Endothelial cell of umbilical vein (primary cell): ENCODE measurements at regions not wholly inside any gene's neighbourhood (a gene's known extent, or its start where the extent isn't known, plus 50 kb on each side); places are given as distances from the start of the nearest gene placed in this dataset.

Experiments
- BruUV-seq: library from RNA; stranded (reverse); fragments of 400-500 nt; replicated peaks from 2 replicates; lab custom pipeline; 2021; lab: Mats Ljungman, UMichigan
- CTCF ChIA-PET: fragments of 300-600, 350-600 bp; sonication (Branson Sonifier 250); formaldehyde crosslinking; loops from one replicate; lab custom pipeline; 2021; ENCODE audit warnings: antibody characterized with exemption, inconsistent platforms; lab: Charles Lee
- POLR2A ChIA-PET: fragments of 300-600, 350-600 bp; sonication (Branson Sonifier 250); formaldehyde crosslinking; loops from one replicate; lab custom pipeline; 2021; ENCODE audit warnings: antibody characterized with exemption, inconsistent platforms; lab: Charles Lee
- DNase-seq: peaks from one replicate; pipeline ENCODE4 v3.0.0-alpha.2; 2011; ENCODE audit warnings: low read depth, low spot score
- FAIRE-seq: peaks from 2 replicates; lab custom pipeline; 2011; peaks lifted over from hg19 to GRCh38; lab: Jason Lieb, UNC
- H2AFZ ChIP-seq: 2 replicates; pipeline ENCODE4 v1.6.0; 2012; ENCODE audit warnings: low read depth, low read length, control low read depth, inconsistent platforms
- H3K27ac ChIP-seq: 2 replicates; pipeline ENCODE4 v1.5.1; 2011; ENCODE audit warnings: low read depth, mild to moderate bottlenecking, control low read depth, low read length, moderate library complexity; ENCODE audit not compliant: insufficient read depth
- H3K27me3 ChIP-seq, 2 experiments: 2 replicates each; pipeline versions ENCODE4 v1.6.0 to v1.6.1; 2011; ENCODE audit warnings: low read length in 2 of 2, mixed read lengths in 1 of 2; ENCODE audit not compliant: control insufficient read depth in 2 of 2, insufficient read depth in 2 of 2
- H3K36me3 ChIP-seq, 2 experiments: 2 replicates in 1 of 2; 3 replicates in 1 of 2; pipeline ENCODE4 v1.5.1; 2011; ENCODE audit warnings: low read length in 2 of 2, mild to moderate bottlenecking in 1 of 2, moderate library complexity in 1 of 2; ENCODE audit not compliant: control insufficient read depth in 2 of 2, insufficient read depth in 2 of 2; ENCODE audit errors: extremely low read depth in 1 of 2
- H3K4me1 ChIP-seq: 3 replicates; pipeline ENCODE4 v1.5.1; 2011; ENCODE audit warnings: mild to moderate bottlenecking, low read length; ENCODE audit not compliant: control insufficient read depth, insufficient read depth; ENCODE audit errors: extremely low read depth
- H3K4me2 ChIP-seq: 2 replicates; pipeline ENCODE4 v1.6.1; 2011; ENCODE audit warnings: low read length, control low read depth, mixed read lengths; ENCODE audit not compliant: insufficient read depth
- H3K4me3 ChIP-seq, 3 experiments: fragments of 200-600 bp in 1 of 3; sonication (generic), shearing (Covaris generic) in 1 of 3; replicated peaks in 1 of 3; 2 replicates each; pipeline ENCODE4 v1.5.1; 2011 to 2016; ENCODE audit warnings: control low read depth in 3 of 3, low read length in 3 of 3, mild to moderate bottlenecking in 2 of 3, inconsistent platforms in 1 of 3, low read depth in 1 of 3, moderate library complexity in 1 of 3; ENCODE audit not compliant: insufficient read depth in 1 of 3
- H3K79me2 ChIP-seq: 2 replicates; pipeline ENCODE4 v1.6.0; 2012; ENCODE audit warnings: low read length, inconsistent platforms; ENCODE audit not compliant: control insufficient read depth, insufficient read depth
- H3K9ac ChIP-seq: replicated peaks from 2 replicates; pipeline ENCODE3; 2011; ENCODE audit warnings: low read length, control low read depth; ENCODE audit not compliant: insufficient read depth; ENCODE audit errors: extremely low read depth
- H3K9me1 ChIP-seq: replicated peaks from 3 replicates; pipeline ENCODE4 v1.6.0; 2011; ENCODE audit warnings: mild to moderate bottlenecking, low read length; ENCODE audit not compliant: control insufficient read depth, insufficient read depth; ENCODE audit errors: extremely low read depth
- H3K9me3 ChIP-seq: replicated peaks from 2 replicates; pipeline ENCODE4 v1.5.1; 2012; ENCODE audit warnings: low read length, inconsistent platforms; ENCODE audit not compliant: control insufficient read depth, insufficient read depth
- H4K20me1 ChIP-seq: replicated peaks from 2 replicates; pipeline ENCODE3; 2011; ENCODE audit warnings: mild to moderate bottlenecking, low read length; ENCODE audit not compliant: control insufficient read depth, insufficient read depth; ENCODE audit errors: extremely low read depth
- CTCF ChIP-seq, 2 donors: IDR thresholded peaks; 1 replicate in 1 of 2; 2 replicates in 1 of 2; pipeline ENCODE4 v1.5.1; 2011; ENCODE audit warnings: low read length in 2 of 2, mild to moderate bottlenecking in 2 of 2, moderate library complexity in 2 of 2, control low read depth in 1 of 2, inconsistent platforms in 1 of 2, low read depth in 1 of 2; ENCODE audit not compliant: insufficient read depth in 1 of 2; ENCODE audit errors: extremely low read depth in 1 of 2
- EZH2 ChIP-seq: IDR thresholded peaks from 2 replicates; pipeline ENCODE4 v1.6.1; 2012; ENCODE audit warnings: borderline replicate concordance, low read depth, mild to moderate bottlenecking, moderate library complexity, low read length, inconsistent platforms; ENCODE audit not compliant: severe bottlenecking
- FOS ChIP-seq: IDR thresholded peaks from 2 replicates; pipeline ENCODE4 v1.6.1; 2011; ENCODE audit warnings: mild to moderate bottlenecking, low read length, moderate library complexity, borderline replicate concordance; ENCODE audit not compliant: insufficient read depth
- GATA2 ChIP-seq: IDR thresholded peaks from 2 replicates; pipeline ENCODE4 v1.7.0; 2011; ENCODE audit warnings: low read depth, mild to moderate bottlenecking, moderate library complexity, mixed read lengths, low read length; ENCODE audit not compliant: insufficient read length, insufficient read depth
- JUN ChIP-seq: IDR thresholded peaks from 2 replicates; pipeline ENCODE4 v1.6.1; 2011; ENCODE audit warnings: borderline replicate concordance, low read depth; ENCODE audit not compliant: insufficient read length, insufficient read depth
- MAX ChIP-seq: IDR thresholded peaks from 2 replicates; pipeline ENCODE4 v1.6.1; 2011; ENCODE audit not compliant: insufficient read depth, insufficient read length
- MYC ChIP-seq: IDR thresholded peaks from one replicate; pipeline ENCODE4 v1.6.1; 2011; ENCODE audit warnings: mild to moderate bottlenecking, low read depth, low read length
- POLR2A ChIP-seq: IDR thresholded peaks from 2 replicates; pipeline ENCODE4 v1.6.1; 2012; ENCODE audit warnings: low read depth, mild to moderate bottlenecking, control low read depth, low read length
- POLR2AphosphoS5 ChIP-seq: IDR thresholded peaks from 2 replicates; pipeline ENCODE4 v1.6.1; 2012; ENCODE audit warnings: low read depth, mild to moderate bottlenecking, control low read depth, low read length, moderate library complexity; ENCODE audit not compliant: insufficient read depth
- dilution Hi-C: fragments of 300-500 bp; cut with MboI; formaldehyde crosslinking; loops from one replicate; pipeline ENCODE4 v1.15.0; 2019; ENCODE audit warnings: low sequenced_read_pairs; ENCODE audit not compliant: extremely low pct_ligation_motif_present
- intact Hi-C: fragments of 100-400 bp; cut with micrococcal nuclease; formaldehyde crosslinking; loops from one replicate; pipeline ENCODE4 v1.10.0; 2022

GRCh38 chr14:41313196-41313595 is 293.5 kb upstream of the LRFN5 start:
- BruUV-seq, result no TSS peak
- DNase-seq, result no peak
- intact Hi-C loops, result no loop called here
- Histone ChIP-seq H3K4me1 (no peaks in the 10 kb centered on the region), H3K4me2 (no peak overlapping the region), H3K27me3 (no peaks in the 10 kb centered on the region), H3K9me3 (peaks cover 2% of the 10 kb centered on the region), H3K36me3 (no peaks in the 10 kb centered on the region), H3K79me2 (no peaks in the 10 kb centered on the region), H3K9me1 (no peaks in the 10 kb centered on the region), H3K4me3 (no peak overlapping the region), H2AFZ (no peak overlapping the region), H3K27ac (no peak overlapping the region), H3K9ac (no peak overlapping the region), H4K20me1 (no peaks in the 10 kb centered on the region)
- TF ChIP-seq MAX (no peak), FOS (no peak), GATA2 (no peak), JUN (no peak), CTCF (IDR thresholded peaks at IDR 0.05; ENCODE audit: extremely low read depth in 1 of 2, insufficient read depth in 1 of 2, low read depth in 1 of 2, low read length in 2 of 2) (no peak), EZH2 (no peak), POLR2A (no peak), POLR2AphosphoS5 (no peak), MYC (no peak)
- dilution Hi-C loops, result no loop called here
- ChIA-PET CTCF (no interaction called here), POLR2A (no interaction called here)
- no peak for FAIRE-seq
